ENCODE measurements at regions not wholly inside any gene's neighbourhood (a gene's known extent, or its start where the extent isn't known, plus 50 kb on each side); places are given as distances from the start of the nearest gene placed in this dataset.

DNA sequence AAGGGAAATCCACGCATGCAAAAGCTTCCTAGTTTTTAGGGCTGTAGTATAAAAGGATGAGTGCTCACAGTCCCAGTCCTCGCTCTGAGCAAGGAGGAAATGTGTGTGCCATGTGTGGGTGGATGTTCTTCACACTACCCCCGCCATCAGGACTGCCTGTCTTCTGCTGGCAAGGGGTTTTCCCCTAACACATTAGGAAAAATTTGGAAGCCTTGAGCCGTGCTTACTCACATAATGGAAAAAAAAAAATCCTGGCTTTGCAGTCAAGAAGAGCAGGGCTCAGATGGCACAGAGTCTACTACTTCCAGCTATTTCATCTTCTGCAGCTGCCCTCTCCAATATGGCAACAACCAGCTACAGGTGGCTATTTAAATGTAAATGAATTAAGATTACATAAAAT lies 363.1 kb downstream of the PLPP3 start:
- H3K27me3 Mint-ChIP-seq (ENCODE audit: insufficient read depth), result no peaks in the 10 kb centered on the region
- TF ChIP-seq CTCF (IDR thresholded peaks at IDR 0.05), result no peak
- H3K4me1 Mint-ChIP-seq (ENCODE audit: low read depth), result no peaks in the 10 kb centered on the region
- no peak overlapping the region for H3K27ac Mint-ChIP-seq
- H3K36me3 Mint-ChIP-seq (ENCODE audit: low read depth), result no peaks in the 10 kb centered on the region
- no peak for DNase-seq
- no peaks in the 10 kb centered on the region for H3K9me3 Mint-ChIP-seq
- H3K4me3 Mint-ChIP-seq, result no peak overlapping the region

DNA sequence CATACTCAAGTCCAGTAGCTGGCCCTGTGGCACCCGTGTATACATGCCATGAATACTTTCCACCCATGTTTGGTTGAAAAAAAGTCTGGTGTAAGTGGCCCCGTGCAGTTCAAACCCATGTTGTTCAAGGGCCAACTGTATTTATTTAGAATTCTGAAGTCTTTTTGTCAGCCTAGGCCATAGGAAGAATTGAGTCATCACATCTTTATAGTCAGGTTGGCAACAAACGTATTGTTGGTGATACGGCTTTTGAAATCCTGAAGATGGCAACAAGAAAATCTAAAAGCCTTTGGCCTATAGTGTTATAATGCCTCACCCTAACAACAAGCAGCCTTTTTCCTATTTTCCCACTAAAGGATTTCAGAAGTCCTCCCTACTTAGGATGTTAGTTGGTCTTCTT lies 363.6 kb downstream of the PLPP3 start:
- no peaks in the 10 kb centered on the region for H3K36me3 Mint-ChIP-seq (ENCODE audit: low read depth)
- no peak overlapping the region for H3K4me3 Mint-ChIP-seq
- no peaks in the 10 kb centered on the region for H3K27me3 Mint-ChIP-seq (ENCODE audit: insufficient read depth)
- DNase-seq, result no peak
- no peak for TF ChIP-seq CTCF (IDR thresholded peaks at IDR 0.05)
- no peaks in the 10 kb centered on the region for H3K9me3 Mint-ChIP-seq
- no peaks in the 10 kb centered on the region for H3K4me1 Mint-ChIP-seq (ENCODE audit: low read depth)
- no peak overlapping the region for H3K27ac Mint-ChIP-seq

GRCh38 chr1:56215086-56215485 lies 364.3 kb downstream of the PLPP3 start:
- TF ChIP-seq CTCF (IDR thresholded peaks at IDR 0.05), result no peak
- Mint-ChIP-seq H3K4me1 (ENCODE audit: low read depth) (no peaks in the 10 kb centered on the region), H3K4me3 (no peak overlapping the region), H3K27me3 (ENCODE audit: insufficient read depth) (no peaks in the 10 kb centered on the region), H3K9me3 (no peaks in the 10 kb centered on the region), H3K27ac (no peak overlapping the region), H3K36me3 (ENCODE audit: low read depth) (no peaks in the 10 kb centered on the region)
- no peak for DNase-seq

- Mint-ChIP-seq H3K27ac (no peak overlapping the region), H3K27me3 (ENCODE audit: insufficient read depth) (no peaks in the 10 kb centered on the region), H3K36me3 (ENCODE audit: low read depth) (no peaks in the 10 kb centered on the region), H3K4me1 (ENCODE audit: low read depth) (no peaks in the 10 kb centered on the region), H3K9me3 (0 out of 2 replicates have a peak, but pooled peaks cover 2% of the 10 kb centered on the region), H3K4me3 (no peak overlapping the region)
- no peak for DNase-seq
- TF ChIP-seq CTCF (IDR thresholded peaks at IDR 0.05), result no peak
Observed at GRCh38 chr1:56213068-56213467, 366.3 kb downstream of the PLPP3 start.

GRCh38 chr1:56212143-56212542 lies 367.2 kb downstream of the PLPP3 start:
- no peak overlapping the region for H3K27ac Mint-ChIP-seq
- no peak overlapping the region for H3K4me3 Mint-ChIP-seq
- DNase-seq, result no peak
- no peaks in the 10 kb centered on the region for H3K36me3 Mint-ChIP-seq (ENCODE audit: low read depth)
- TF ChIP-seq CTCF (IDR thresholded peaks at IDR 0.05), result no peak
- no peaks in the 10 kb centered on the region for H3K27me3 Mint-ChIP-seq (ENCODE audit: insufficient read depth)
- H3K4me1 Mint-ChIP-seq (ENCODE audit: low read depth), result no peaks in the 10 kb centered on the region
- peaks cover 11% of the 10 kb centered on the region; the same call in 1 of the 2 replicates for H3K9me3 Mint-ChIP-seq

DNA sequence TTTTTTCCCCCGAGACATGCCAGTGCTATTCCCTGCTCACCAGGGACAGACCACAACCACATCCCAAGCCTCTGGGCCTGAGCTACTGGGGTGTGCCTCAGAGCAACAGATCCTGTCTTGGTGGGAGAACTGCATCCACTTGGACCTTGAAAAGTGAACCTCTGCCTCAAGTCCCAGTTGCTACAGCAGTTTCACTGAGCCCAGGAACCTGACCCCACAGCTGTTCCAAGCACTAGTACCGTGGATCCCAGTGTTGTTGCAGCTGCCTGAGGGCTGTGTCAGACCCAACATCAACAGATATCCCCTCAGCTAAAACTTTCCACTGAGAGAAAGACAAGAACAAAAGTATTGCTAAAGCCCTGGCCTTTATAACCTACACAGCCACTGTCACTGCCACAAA lies 373.0 kb downstream of the PLPP3 start:
- no peak overlapping the region for H3K27ac Mint-ChIP-seq
- H3K27me3 Mint-ChIP-seq (ENCODE audit: insufficient read depth), result no peaks in the 10 kb centered on the region
- H3K4me1 Mint-ChIP-seq (ENCODE audit: low read depth), result no peaks in the 10 kb centered on the region
- H3K4me3 Mint-ChIP-seq, result no peak overlapping the region
- H3K36me3 Mint-ChIP-seq (ENCODE audit: low read depth), result no peaks in the 10 kb centered on the region; the same call in 1 of the 2 replicates
- TF ChIP-seq CTCF (IDR thresholded peaks at IDR 0.05), result no peak
- DNase-seq, result no peak
- H3K9me3 Mint-ChIP-seq, result peaks cover 22% of the 10 kb centered on the region
